Ishikawa (cell line): ENCODE measurements at regions not wholly inside any gene's neighbourhood (a gene's known extent, or its start where the extent isn't known, plus 50 kb on each side); places are given as distances from the start of the nearest gene placed in this dataset.

Experiments used
- CEBPB ChIP-seq: IDR thresholded peaks from 2 replicates; pipeline ENCODE4 v1.6.1; 2012
- CREB1 ChIP-seq: IDR thresholded peaks from 2 replicates; pipeline ENCODE4 v1.6.1; 2012; ENCODE audit warnings: low read depth
- EP300 ChIP-seq: IDR thresholded peaks from 2 replicates; pipeline ENCODE4 v1.6.1; 2012; ENCODE audit warnings: borderline replicate concordance
- RAD21 ChIP-seq: IDR thresholded peaks from 2 replicates; pipeline ENCODE4 v1.6.1; 2012; ENCODE audit warnings: low read depth
- REST ChIP-seq: IDR thresholded peaks from 2 replicates; pipeline ENCODE4 v1.6.1; 2012; ENCODE audit warnings: low read depth, mild to moderate bottlenecking
- TAF1 ChIP-seq: IDR thresholded peaks from 2 replicates; pipeline ENCODE4 v1.6.1; 2012; ENCODE audit warnings: low read depth, mild to moderate bottlenecking
- TEAD4 ChIP-seq: IDR thresholded peaks from 2 replicates; pipeline ENCODE4 v1.6.1; 2012
- USF1 ChIP-seq: IDR thresholded peaks from 2 replicates; pipeline ENCODE4 v1.6.1; 2012
- YY1 ChIP-seq: IDR thresholded peaks from 2 replicates; pipeline ENCODE4 v1.6.1; 2012; ENCODE audit warnings: low read depth
- ZBTB7A ChIP-seq: IDR thresholded peaks from 2 replicates; pipeline ENCODE4 v1.6.1; 2012; ENCODE audit warnings: low read depth
- TF ChIP-seq, protein P1 (sequence below): IDR thresholded peaks from 2 replicates; pipeline ENCODE4 v1.6.1; 2012

GRCh38 chr2:181172676-181173075, 192.3 kb downstream of the UBE2E3 start:
- TF ChIP-seq RAD21 (no peak), CREB1 (no peak), REST (no peak), CEBPB (no peak), EP300 (no peak), USF1 (no peak), TAF1 (no peak), YY1 (no peak), ZBTB7A (no peak), TEAD4 (no peak)
- TF ChIP-seq, protein P1, sequence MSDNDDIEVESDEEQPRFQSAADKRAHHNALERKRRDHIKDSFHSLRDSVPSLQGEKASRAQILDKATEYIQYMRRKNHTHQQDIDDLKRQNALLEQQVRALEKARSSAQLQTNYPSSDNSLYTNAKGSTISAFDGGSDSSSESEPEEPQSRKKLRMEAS = no peak
